Right renal pelvis (tissue), 4 donors: ENCODE measurements at regions not wholly inside any gene's neighbourhood (a gene's known extent, or its start where the extent isn't known, plus 50 kb on each side); places are given as distances from the start of the nearest gene placed in this dataset.

Experiments
- DNase-seq, 4 donors: peaks; one replicate each; pipeline ENCODE4 v3.0.0-alpha.2; 2013; ENCODE audit warnings: low read depth in 4 of 4, low spot score in 3 of 4, missing footprints in 1 of 4

DNA sequence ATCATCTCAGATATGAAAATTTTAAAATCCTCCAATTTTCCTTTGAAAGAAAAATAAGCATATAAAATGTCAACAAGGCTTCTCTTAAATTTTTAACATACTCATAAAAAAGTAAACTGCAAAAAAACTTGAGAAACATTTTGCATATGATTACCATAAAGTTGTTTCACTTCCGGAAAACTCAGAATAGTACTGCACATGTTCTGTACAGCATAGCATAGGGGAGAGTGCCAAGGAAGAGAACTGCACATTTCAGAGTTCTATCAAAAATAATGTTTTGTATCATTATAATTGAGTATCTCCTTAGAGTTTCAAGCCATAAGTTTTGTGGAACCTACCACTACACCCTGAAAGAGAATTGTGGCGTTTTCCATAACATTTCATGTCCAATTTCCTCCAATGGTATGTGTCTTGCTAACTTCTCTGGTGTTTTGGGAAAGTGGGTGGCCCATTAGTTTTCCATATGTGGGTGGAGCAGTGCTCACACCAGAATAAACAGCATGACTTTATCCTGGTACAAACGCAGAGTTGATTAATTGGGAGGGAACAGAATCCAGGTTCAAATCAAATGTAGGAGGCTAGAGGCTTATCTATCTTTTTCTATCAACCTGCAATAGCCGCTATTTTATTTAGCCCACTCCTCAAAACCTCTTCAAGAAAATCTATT lies 430.9 kb downstream of the LMO4 start:
- DNase-seq = no peak

- DNase-seq = no peak
Measured at GRCh38 chr1:87760155-87760554, 431.5 kb downstream of the LMO4 start.

- DNase-seq = no peak
Measured at GRCh38 chr1:87760654-87761053, 432.0 kb downstream of the LMO4 start.

GRCh38 chr1:87763483-87763882 lies 434.8 kb downstream of the LMO4 start:
- no peak for DNase-seq

DNA sequence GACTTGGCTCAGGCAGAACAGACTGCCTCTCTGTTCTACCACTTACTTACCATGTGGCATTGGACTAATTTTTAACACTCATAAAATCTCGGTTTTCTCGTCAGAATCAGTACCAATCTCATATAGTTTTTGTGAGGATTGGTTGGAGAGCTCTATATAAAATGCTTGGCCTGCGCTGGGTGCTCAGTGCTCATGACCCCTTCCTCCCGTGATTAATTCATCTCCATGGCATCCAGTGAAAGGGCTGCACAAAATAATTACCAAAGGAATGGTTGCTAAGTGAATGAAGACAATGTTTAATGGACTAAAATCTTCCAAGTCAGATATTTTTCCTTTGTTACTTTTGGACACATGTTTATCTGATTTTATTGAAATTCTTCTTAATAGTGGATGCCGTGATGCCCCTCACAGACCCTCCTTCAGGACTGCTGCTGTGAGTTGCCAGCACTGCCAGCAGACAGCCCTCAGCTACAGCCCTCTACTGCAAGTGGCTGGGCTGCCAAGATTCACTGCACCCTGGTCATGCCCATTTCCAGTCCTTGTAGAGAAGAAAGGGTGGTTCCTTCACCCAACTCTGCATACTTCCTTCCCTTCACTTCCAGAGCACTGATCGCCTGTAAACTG lies 436.5 kb downstream of the LMO4 start:
- DNase-seq = no peak

DNA sequence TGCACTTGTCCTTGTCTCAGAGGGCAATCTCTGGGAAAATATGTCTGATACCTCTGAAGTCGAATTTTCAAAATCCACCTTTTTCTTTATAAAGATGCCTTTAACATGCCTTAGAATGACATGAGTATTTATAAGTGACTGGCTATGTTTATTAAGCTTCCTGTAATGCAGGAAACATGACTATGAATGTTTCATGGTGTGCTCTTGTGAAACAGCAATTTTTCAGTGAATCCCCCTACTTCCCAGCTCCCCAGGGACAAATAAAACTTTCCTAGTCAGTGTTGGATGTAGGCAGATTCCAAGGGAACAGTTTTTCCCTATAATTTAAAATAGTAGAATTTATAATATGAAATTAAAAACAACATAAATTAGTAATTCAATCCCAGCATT lies 437.0 kb downstream of the LMO4 start:
- DNase-seq = no peak

GRCh38 chr1:87766737-87767136 lies 438.1 kb downstream of the LMO4 start:
- DNase-seq = no peak

- no peak for DNase-seq
Measured at GRCh38 chr1:87778896-87779295, 450.2 kb downstream of the LMO4 start.

DNA sequence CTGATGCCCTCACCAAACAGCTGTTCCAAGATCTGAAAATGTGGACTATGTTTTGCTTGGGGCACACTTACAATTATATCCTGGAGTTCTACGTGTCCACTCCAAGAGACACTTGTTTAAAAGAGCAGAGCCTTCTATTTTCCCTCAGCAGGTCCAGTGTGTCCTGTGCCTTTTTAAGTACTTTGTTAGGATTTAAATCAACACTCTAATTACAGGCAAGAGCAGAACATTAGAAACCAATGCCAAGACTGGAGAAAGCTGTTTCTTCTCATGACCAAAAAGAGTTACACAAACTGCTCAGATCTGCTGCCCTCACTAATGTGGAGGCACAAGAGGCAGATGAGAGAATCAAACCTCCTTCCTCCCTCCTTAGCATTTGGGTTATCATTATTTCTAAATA lies 452.9 kb downstream of the LMO4 start:
- no peak for DNase-seq

DNA sequence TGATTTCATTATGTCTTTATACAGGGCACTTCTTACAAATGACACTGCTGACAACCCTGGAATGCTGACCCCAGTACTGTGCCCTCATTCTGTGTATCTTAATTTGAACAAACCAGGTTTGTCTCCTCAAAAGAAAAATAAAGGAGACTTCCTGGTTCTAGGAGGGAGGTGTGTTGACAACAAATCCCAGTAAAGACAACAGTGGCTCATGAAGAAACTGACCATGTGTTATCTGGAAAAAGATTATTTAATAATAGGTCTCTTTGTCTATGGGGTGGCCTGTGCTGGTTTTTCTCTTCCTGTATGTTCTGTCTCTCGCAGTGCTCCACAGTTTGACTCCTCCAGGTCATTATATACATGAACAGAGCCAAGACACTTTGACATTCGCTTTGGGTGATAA lies 454.6 kb downstream of the LMO4 start:
- no peak for DNase-seq

GRCh38 chr1:87785386-87785785 lies 456.7 kb downstream of the LMO4 start:
- no peak for DNase-seq

DNA sequence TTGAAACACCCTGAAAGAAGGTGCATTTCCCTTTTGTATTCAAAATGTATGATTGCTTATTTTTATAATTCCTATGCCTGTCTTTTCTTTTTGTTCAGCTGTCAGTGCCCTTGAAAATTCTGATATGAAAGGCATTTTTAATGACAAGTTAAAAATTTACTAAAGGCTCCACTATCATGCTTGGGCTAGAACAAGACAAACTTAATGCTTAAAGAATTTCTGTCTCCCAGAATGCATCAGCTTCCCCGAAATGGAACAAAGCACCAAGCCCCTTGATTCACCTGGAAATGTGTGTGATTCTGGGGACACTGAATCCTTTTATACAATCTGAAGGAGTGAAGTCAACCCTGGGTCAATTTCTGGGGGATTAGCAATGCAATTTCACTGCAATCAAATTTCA lies 457.5 kb downstream of the LMO4 start:
- DNase-seq = no peak

DNA sequence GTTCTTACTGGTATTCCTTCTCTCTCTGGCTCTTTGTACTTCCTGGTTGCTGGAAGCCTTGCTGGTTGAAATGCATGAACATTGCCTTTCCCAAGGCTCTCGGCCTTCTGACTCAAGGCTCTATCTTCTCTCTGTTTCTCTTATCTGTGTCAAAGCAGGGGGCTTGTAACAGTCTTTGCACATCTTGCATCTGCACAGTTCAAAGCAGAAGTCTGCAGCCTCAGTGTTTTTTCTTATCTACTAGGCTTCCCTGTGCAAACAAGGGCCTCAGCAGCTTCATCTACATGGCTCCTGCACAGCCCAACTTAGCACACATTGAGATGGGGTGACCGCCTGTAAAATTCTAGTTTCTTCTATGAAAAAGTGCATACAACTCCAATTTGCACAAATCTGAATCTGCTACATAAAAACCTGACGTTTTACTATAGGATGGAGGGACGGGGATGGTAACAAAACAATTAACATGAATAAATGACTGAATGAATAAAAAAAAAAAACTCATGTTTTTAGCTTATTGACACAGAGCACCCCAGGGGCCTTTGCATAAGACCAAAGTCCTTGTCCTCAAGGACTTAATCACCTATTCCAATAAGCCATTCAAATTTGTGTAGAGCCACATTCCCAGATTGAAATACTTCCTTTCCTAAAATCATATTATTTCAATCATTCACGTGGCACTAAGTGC lies 458.3 kb downstream of the LMO4 start:
- no peak for DNase-seq

GRCh38 chr1:87787551-87787950 lies 458.9 kb downstream of the LMO4 start:
- DNase-seq = no peak

DNA sequence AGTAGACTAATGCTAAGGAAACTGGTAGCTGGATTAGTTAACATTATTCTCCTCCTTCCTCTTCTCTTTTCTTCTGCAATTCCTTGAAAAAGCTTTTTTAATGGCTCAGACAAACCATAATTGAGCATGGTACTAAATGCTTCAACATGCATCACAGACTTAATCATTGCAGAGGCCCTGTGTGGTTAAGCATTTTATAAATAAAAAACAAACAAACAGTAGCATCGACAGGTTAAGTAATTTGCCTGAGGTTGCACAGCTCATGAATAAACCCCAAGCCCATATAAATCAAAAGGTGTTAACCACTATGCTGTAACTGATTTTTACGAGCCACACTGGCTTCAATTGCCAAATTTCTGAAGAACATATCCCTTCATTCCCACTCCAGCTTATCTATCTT lies 462.1 kb downstream of the LMO4 start:
- no peak for DNase-seq

- DNase-seq = no peak
Measured at GRCh38 chr1:87791931-87792740, 463.5 kb downstream of the LMO4 start.

DNA sequence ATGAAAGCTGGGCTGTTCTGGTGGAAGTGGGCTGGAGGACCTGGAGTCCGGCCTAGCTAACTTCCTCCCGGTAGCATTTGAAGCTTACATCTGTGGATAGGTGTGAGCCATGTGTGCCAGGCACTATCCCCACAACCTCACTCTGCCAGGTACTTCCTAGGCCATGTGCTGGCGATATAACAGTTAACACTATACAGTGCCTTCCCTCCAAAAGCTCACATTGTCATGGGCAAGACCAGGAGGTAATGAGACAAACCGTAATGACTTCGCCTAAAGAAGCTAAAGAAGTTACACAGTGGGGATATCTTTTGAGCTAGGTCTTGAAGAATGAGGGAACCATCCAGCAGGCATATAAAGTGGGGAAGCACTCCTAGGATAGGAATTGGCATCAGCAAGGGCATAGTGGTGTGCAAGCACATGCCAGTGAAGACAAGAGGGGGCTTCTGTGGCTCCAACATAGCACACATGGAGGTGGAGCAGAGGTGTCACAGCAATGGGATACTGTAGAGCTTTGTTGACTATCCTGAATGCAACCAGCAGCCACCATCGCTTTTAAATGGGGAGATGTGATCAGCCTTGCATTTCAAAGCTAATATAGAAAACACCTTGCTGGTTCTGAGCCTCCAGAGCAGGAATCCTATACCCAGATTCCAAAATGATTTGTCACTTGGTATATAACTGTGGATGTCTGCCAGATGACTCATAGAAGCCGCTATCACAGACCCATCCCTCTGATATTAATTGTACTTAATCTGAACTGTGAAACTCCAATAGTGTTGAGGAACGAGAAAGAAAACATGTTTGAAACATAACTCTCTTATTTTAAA lies 466.3 kb downstream of the LMO4 start:
- no peak for DNase-seq

DNA sequence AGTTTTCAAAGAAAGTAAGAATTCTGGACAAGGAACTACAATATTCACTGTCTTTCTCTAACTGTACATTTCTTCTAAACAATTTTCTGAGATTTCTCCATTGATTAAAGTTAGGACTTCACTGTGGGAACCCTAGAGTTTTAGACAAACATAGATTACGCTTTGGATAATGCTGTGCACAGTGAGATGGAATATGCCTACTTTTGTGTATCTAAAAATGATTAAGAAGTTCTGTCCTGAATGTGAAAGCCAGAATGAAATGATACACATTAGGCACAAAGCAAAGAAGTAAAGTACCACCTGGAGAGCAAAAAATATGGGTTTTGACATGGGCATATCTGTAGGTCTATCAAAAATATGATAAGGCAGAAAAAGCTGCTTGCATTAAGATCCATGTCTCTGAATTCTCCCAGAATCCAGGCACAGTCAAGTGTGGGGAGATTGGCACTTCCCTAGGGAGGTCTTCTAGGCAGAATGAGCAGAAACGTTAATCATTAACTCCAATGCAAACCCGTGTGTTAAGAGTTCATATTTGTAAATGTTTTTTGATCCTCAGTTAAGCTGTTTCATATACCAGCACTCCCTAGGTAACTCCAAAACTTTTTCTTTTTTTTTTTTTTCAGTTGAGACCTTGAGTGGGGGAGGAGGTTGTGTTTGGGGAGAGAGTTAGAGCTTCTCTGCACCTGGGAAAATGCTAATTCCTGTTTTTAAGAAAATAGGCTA lies 467.1 kb downstream of the LMO4 start:
- DNase-seq = peak in 2 of 4 donors; percentile 51 to 54

GRCh38 chr1:87796471-87796901 lies 467.8 kb downstream of the LMO4 start:
- no peak for DNase-seq

DNA sequence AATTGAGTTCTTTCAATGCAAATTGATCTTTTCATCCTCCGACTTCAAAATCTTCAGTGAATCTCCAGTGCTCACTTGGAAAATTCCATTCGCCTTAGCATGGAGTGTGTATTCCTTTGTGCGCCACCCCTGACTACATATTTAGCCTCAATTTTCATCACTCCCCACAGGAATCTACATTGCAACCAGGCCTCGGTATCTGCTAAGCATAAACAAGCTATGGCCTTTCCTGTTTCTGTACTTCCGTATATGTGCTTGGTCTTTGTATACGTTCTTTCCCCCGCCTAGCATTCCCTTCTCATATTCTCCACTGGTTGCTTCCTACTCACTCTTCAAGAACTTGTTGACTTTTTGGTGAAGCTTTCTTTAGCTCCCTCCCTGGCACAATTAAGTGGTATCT lies 470.8 kb downstream of the LMO4 start:
- DNase-seq = no peak
